Liver (tissue), 8 donors: ENCODE measurements at regions not wholly inside any gene's neighbourhood (a gene's known extent, or its start where the extent isn't known, plus 50 kb on each side); places are given as distances from the start of the nearest gene placed in this dataset.

Experiments
- DNase-seq: peaks from one replicate; pipeline ENCODE4 v3.0.0-alpha.2; 2017; ENCODE audit warnings: low spot score
- H3K27ac ChIP-seq, 2 donors: one replicate each; pipeline ENCODE4 v1.7.0; 2013; ENCODE audit warnings: inconsistent platforms in 2 of 2, low read length in 2 of 2, control low read depth in 1 of 2, low read depth in 1 of 2, mild to moderate bottlenecking in 1 of 2
- H3K27me3 ChIP-seq, 4 donors: one replicate each; pipeline versions ENCODE4 v1.6.1 to v1.7.0; 2013; ENCODE audit warnings: low read length in 3 of 4, inconsistent platforms in 1 of 4, mild to moderate bottlenecking in 1 of 4, moderate library complexity in 1 of 4; ENCODE audit not compliant: control insufficient read depth in 4 of 4, insufficient read depth in 4 of 4
- H3K36me3 ChIP-seq, 4 donors: one replicate each; pipeline versions ENCODE4 v1.6.1 to v1.7.0; 2013; ENCODE audit warnings: low read length in 3 of 4, mild to moderate bottlenecking in 3 of 4, low read depth in 1 of 4, moderate library complexity in 1 of 4; ENCODE audit not compliant: control insufficient read depth in 4 of 4, insufficient read depth in 3 of 4
- H3K4me1 ChIP-seq, 4 donors: one replicate each; pipeline versions ENCODE4 v1.6.1 to v1.7.0; 2013; ENCODE audit warnings: low read length in 3 of 4, mild to moderate bottlenecking in 3 of 4, moderate library complexity in 1 of 4; ENCODE audit not compliant: control insufficient read depth in 4 of 4, insufficient read depth in 4 of 4
- H3K4me3 ChIP-seq, 3 donors: one replicate each; pipeline versions ENCODE4 v1.6.1 to v1.7.0; 2013; ENCODE audit warnings: low read length in 3 of 3, control low read depth in 1 of 3, low read depth in 1 of 3, mild to moderate bottlenecking in 1 of 3
- H3K9ac ChIP-seq, 2 donors: one replicate each; pipeline ENCODE4 v1.7.0; 2013; ENCODE audit warnings: low read length in 2 of 2, mild to moderate bottlenecking in 2 of 2, moderate library complexity in 2 of 2, control low read depth in 1 of 2, low read depth in 1 of 2
- H3K9me3 ChIP-seq, 4 donors: one replicate each; pipeline versions ENCODE4 v1.6.1 to v1.7.0; 2013; ENCODE audit warnings: low read length in 3 of 4; ENCODE audit not compliant: control insufficient read depth in 4 of 4
- EGR1 ChIP-seq, 2 donors: IDR thresholded peaks; 2 replicates each; pipeline ENCODE4 v1.6.1; 2016 to 2018; ENCODE audit warnings: antibody characterized with exemption in 2 of 2, low read depth in 2 of 2
- FOXA1 ChIP-seq: IDR thresholded peaks from 2 replicates; pipeline ENCODE4 v1.6.1; 2016; ENCODE audit warnings: antibody characterized with exemption
- GABPA ChIP-seq, 2 donors: IDR thresholded peaks in 1 of 2; conservative IDR thresholded peaks in 1 of 2; 2 replicates each; pipeline ENCODE4 v1.6.1; 2016; ENCODE audit warnings: antibody characterized with exemption in 2 of 2, mild to moderate bottlenecking in 1 of 2, moderate library complexity in 1 of 2
- HNF4A ChIP-seq, 2 donors: conservative IDR thresholded peaks; 2 replicates each; pipeline ENCODE4 v1.6.1; 2016; ENCODE audit warnings: antibody characterized with exemption in 2 of 2, mild to moderate bottlenecking in 2 of 2
- HNF4G ChIP-seq: IDR thresholded peaks from 2 replicates; pipeline ENCODE4 v1.6.1; 2016; ENCODE audit warnings: antibody characterized with exemption
- JUND ChIP-seq, 2 donors: IDR thresholded peaks; 2 replicates each; pipeline ENCODE4 v1.6.1; 2016; ENCODE audit warnings: antibody characterized with exemption in 2 of 2
- NR2F2 ChIP-seq: IDR thresholded peaks from 2 replicates; pipeline ENCODE4 v1.6.1; 2016; ENCODE audit warnings: antibody characterized with exemption
- SP1 ChIP-seq: IDR thresholded peaks from 2 replicates; pipeline ENCODE4 v1.6.1; 2018; ENCODE audit warnings: antibody characterized with exemption, mild to moderate bottlenecking
- TAF1 ChIP-seq: conservative IDR thresholded peaks from 2 replicates; pipeline ENCODE4 v1.6.1; 2016; ENCODE audit warnings: antibody characterized with exemption, mild to moderate bottlenecking
- YY1 ChIP-seq: IDR thresholded peaks from 2 replicates; pipeline ENCODE4 v1.6.1; 2016; ENCODE audit warnings: antibody characterized with exemption, mild to moderate bottlenecking
- WGBS: extraction: QIAGEN DNeasy Blood & Tissue Kit; methylation state at CpG from one replicate; pipeline ENCODE4 v1.1.7; 2013; 5-methylcytosine and 5-hydroxymethylcytosine counted together
- TF ChIP-seq, protein P1 (sequence below): IDR thresholded peaks from 2 replicates; pipeline ENCODE4 v1.6.1; 2016; ENCODE audit warnings: antibody characterized with exemption
- TF ChIP-seq, protein P2 (sequence below): IDR thresholded peaks from 2 replicates; pipeline ENCODE4 v1.6.1; 2016; ENCODE audit warnings: antibody characterized with exemption, mild to moderate bottlenecking
- TF ChIP-seq, protein P3 (sequence below): IDR thresholded peaks from 2 replicates; pipeline ENCODE4 v1.6.1; 2016; ENCODE audit warnings: antibody characterized with exemption
- TF ChIP-seq, protein P4 (sequence below): IDR thresholded peaks from 2 replicates; pipeline ENCODE4 v1.6.1; 2016; ENCODE audit warnings: antibody characterized with exemption
- TF ChIP-seq, protein P5 (sequence below): fragments of 150-350 bp; IDR thresholded peaks from 2 replicates; pipeline ENCODE4 v1.5.1; 2017; ENCODE audit warnings: improper control_type of control experiment, low read depth, low read length; ENCODE audit not compliant: missing input control
- donor health status: healthy.
- donor health status: healthy.
- donor health status: healthy.
- donor health status: healthy.
- donor health status: healthy.

DNA sequence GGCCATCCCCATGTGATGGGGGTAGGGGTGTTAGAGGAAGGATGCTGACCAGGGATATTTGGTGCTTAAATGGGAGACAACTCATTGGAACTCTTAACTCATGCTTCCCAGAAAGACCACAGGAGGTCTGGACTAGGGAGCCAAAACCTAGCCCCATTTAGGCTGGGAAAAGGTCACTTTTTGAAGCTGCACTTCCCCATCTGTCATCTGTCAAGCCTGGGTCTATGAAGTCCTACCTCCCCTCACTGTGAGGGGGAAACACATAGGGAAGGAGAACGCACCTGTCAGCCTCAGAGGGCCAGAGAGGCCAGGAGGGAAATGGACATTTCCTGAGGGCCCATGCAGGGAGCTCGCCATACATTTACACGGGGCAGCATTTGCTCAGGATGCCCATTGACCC lies 321.0 kb downstream of the BCL11B start:
- H3K4me1 ChIP-seq: no peaks in the 10 kb centered on the region
- no peak overlapping the region for H3K27ac ChIP-seq
- DNase-seq: no peak
- H3K36me3 ChIP-seq: no peaks in the 10 kb centered on the region
- WGBS: 86% methylated on average over 3 of the region's 3 CpGs
- H3K27me3 ChIP-seq: no peaks in the 10 kb centered on the region
- H3K9me3 ChIP-seq: no peaks in the 10 kb centered on the region
- no peak overlapping the region for H3K9ac ChIP-seq
- H3K4me3 ChIP-seq: no peak overlapping the region
- TF ChIP-seq, protein P1, sequence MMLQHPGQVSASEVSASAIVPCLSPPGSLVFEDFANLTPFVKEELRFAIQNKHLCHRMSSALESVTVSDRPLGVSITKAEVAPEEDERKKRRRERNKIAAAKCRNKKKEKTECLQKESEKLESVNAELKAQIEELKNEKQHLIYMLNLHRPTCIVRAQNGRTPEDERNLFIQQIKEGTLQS: no peak
- TF ChIP-seq HNF4G (no peak), EGR1 (IDR thresholded peaks at IDR 0.05; ENCODE audit: low read depth in 2 of 2) (no peak), GABPA (IDR thresholded peaks at IDR 0.05 in 1 of 2, conservative IDR thresholded peaks at IDR 0.05 in 1 of 2) (no peak), YY1 (no peak), SP1 (no peak), FOXA1 (no peak), TAF1 (no peak), NR2F2 (no peak), JUND (IDR thresholded peaks at IDR 0.05) (no peak)
- TF ChIP-seq, protein P2, sequence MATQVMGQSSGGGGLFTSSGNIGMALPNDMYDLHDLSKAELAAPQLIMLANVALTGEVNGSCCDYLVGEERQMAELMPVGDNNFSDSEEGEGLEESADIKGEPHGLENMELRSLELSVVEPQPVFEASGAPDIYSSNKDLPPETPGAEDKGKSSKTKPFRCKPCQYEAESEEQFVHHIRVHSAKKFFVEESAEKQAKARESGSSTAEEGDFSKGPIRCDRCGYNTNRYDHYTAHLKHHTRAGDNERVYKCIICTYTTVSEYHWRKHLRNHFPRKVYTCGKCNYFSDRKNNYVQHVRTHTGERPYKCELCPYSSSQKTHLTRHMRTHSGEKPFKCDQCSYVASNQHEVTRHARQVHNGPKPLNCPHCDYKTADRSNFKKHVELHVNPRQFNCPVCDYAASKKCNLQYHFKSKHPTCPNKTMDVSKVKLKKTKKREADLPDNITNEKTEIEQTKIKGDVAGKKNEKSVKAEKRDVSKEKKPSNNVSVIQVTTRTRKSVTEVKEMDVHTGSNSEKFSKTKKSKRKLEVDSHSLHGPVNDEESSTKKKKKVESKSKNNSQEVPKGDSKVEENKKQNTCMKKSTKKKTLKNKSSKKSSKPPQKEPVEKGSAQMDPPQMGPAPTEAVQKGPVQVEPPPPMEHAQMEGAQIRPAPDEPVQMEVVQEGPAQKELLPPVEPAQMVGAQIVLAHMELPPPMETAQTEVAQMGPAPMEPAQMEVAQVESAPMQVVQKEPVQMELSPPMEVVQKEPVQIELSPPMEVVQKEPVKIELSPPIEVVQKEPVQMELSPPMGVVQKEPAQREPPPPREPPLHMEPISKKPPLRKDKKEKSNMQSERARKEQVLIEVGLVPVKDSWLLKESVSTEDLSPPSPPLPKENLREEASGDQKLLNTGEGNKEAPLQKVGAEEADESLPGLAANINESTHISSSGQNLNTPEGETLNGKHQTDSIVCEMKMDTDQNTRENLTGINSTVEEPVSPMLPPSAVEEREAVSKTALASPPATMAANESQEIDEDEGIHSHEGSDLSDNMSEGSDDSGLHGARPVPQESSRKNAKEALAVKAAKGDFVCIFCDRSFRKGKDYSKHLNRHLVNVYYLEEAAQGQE: no peak
- TF ChIP-seq, protein P3, sequence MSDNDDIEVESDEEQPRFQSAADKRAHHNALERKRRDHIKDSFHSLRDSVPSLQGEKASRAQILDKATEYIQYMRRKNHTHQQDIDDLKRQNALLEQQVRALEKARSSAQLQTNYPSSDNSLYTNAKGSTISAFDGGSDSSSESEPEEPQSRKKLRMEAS: no peak
- TF ChIP-seq, protein P4, sequence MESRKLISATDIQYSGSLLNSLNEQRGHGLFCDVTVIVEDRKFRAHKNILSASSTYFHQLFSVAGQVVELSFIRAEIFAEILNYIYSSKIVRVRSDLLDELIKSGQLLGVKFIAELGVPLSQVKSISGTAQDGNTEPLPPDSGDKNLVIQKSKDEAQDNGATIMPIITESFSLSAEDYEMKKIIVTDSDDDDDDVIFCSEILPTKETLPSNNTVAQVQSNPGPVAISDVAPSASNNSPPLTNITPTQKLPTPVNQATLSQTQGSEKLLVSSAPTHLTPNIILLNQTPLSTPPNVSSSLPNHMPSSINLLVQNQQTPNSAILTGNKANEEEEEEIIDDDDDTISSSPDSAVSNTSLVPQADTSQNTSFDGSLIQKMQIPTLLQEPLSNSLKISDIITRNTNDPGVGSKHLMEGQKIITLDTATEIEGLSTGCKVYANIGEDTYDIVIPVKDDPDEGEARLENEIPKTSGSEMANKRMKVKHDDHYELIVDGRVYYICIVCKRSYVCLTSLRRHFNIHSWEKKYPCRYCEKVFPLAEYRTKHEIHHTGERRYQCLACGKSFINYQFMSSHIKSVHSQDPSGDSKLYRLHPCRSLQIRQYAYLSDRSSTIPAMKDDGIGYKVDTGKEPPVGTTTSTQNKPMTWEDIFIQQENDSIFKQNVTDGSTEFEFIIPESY: no peak

DNA sequence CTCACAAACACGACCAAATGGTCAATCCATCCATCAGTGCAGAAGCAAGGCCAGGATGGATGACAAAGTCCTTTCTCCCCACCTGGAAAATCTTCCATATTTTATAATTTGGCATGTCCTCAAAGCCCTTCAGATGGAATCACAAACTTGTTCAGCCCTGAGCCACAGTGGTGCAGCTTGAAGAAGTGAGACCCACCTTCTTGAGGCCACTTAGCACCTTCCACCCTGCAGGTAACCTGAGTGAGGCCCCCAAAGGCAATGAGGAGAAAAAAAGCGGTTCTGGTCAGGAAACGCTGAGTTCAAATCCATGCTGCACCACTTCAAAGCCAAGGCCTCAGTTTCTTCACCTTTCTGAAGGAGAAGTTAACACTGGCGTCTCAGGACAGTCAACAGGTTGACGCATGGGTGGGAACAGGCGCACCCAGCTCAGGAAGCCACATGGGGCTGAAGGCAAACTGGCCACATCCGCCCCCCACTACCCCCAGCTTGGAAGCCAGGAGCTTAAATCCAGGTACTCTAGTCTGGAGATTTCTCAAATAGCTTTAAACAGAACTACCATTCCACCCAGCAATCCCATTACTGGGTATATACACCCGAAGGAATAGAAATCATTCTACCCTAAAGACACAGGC lies 320.4 kb downstream of the BCL11B start:
- TF ChIP-seq, protein P2: no peak
- TF ChIP-seq SP1: no peak
- TF ChIP-seq, protein P3: no peak
- TF ChIP-seq, protein P4: no peak
- no peak for TF ChIP-seq HNF4A (conservative IDR thresholded peaks at IDR 0.05)
- no peak for TF ChIP-seq EGR1 (IDR thresholded peaks at IDR 0.05; ENCODE audit: low read depth in 2 of 2)
- TF ChIP-seq, protein P5, sequence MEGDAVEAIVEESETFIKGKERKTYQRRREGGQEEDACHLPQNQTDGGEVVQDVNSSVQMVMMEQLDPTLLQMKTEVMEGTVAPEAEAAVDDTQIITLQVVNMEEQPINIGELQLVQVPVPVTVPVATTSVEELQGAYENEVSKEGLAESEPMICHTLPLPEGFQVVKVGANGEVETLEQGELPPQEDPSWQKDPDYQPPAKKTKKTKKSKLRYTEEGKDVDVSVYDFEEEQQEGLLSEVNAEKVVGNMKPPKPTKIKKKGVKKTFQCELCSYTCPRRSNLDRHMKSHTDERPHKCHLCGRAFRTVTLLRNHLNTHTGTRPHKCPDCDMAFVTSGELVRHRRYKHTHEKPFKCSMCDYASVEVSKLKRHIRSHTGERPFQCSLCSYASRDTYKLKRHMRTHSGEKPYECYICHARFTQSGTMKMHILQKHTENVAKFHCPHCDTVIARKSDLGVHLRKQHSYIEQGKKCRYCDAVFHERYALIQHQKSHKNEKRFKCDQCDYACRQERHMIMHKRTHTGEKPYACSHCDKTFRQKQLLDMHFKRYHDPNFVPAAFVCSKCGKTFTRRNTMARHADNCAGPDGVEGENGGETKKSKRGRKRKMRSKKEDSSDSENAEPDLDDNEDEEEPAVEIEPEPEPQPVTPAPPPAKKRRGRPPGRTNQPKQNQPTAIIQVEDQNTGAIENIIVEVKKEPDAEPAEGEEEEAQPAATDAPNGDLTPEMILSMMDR: no peak
- Histone ChIP-seq H3K9me3 (no peaks in the 10 kb centered on the region), H3K36me3 (no peaks in the 10 kb centered on the region), H3K9ac (no peak overlapping the region), H3K27me3 (no peaks in the 10 kb centered on the region), H3K4me1 (no peaks in the 10 kb centered on the region), H3K27ac (no peak overlapping the region), H3K4me3 (no peak overlapping the region)
- DNase-seq: no peak
- WGBS: 84% methylated on average over 8 of the region's 8 CpGs
